Astrocyte (in vitro differentiated cells and primary cell): ENCODE measurements at regions not wholly inside any gene's neighbourhood (a gene's known extent, or its start where the extent isn't known, plus 50 kb on each side); places are given as distances from the start of the nearest gene placed in this dataset.

ENCODE experiments used
- DNase-seq: peaks from one replicate; pipeline ENCODE4 v3.0.0-alpha.2; 2010; ENCODE audit warnings: low read depth
- FAIRE-seq: peaks from 2 replicates; lab custom pipeline; 2011; peaks lifted over from hg19 to GRCh38; lab: Jason Lieb, UNC
- H2AFZ ChIP-seq: 2 replicates; pipeline ENCODE4 v1.6.0; 2012; ENCODE audit warnings: low read depth, low read length, inconsistent platforms
- H3K27ac ChIP-seq: 2 replicates; pipeline ENCODE4 v1.5.1; 2011; ENCODE audit warnings: low read depth, low read length, inconsistent platforms
- H3K27me3 ChIP-seq: 2 replicates; pipeline ENCODE4 v1.6.0; 2011; ENCODE audit warnings: low read length, inconsistent platforms; ENCODE audit not compliant: insufficient read depth
- H3K36me3 ChIP-seq: 2 replicates; pipeline ENCODE4 v1.5.1; 2011; ENCODE audit warnings: low read length, inconsistent platforms; ENCODE audit not compliant: insufficient read depth
- H3K4me1 ChIP-seq: 2 replicates; pipeline ENCODE4 v1.5.1; 2011; ENCODE audit warnings: low read length, inconsistent platforms; ENCODE audit not compliant: insufficient read depth
- H3K4me2 ChIP-seq: 2 replicates; pipeline ENCODE4 v1.6.0; 2012; ENCODE audit warnings: low read length, inconsistent platforms
- H3K4me3 ChIP-seq: 2 replicates; pipeline ENCODE4 v1.5.1; 2011; ENCODE audit warnings: low read depth, mild to moderate bottlenecking, low read length, inconsistent platforms; ENCODE audit not compliant: insufficient read depth
- H3K79me2 ChIP-seq: 2 replicates; pipeline ENCODE4 v1.6.0; 2012; ENCODE audit warnings: mild to moderate bottlenecking, low read length, inconsistent platforms; ENCODE audit not compliant: insufficient read depth
- H3K9ac ChIP-seq: 2 replicates; pipeline ENCODE4 v1.6.0; 2012; ENCODE audit warnings: mild to moderate bottlenecking, low read length, inconsistent platforms
- H3K9me3 ChIP-seq: 2 replicates; pipeline ENCODE4 v1.5.1; 2012; ENCODE audit warnings: low read depth, mild to moderate bottlenecking, low read length, inconsistent platforms; ENCODE audit not compliant: insufficient read depth
- H4K20me1 ChIP-seq: 2 replicates; pipeline ENCODE4 v1.6.0; 2012; ENCODE audit warnings: low read length, inconsistent platforms; ENCODE audit not compliant: insufficient read depth
- H3K27ac Mint-ChIP-seq: one replicate; pipeline ENCODE4 v1.8.0; 2021; ENCODE audit warnings: mild to moderate bottlenecking, mixed read lengths; ENCODE audit not compliant: unreplicated experiment
- H3K27me3 Mint-ChIP-seq: one replicate; pipeline ENCODE4 v1.8.0; 2021; ENCODE audit warnings: low read depth, mixed read lengths; ENCODE audit not compliant: unreplicated experiment
- H3K36me3 Mint-ChIP-seq: one replicate; pipeline ENCODE4 v1.8.0; 2021; ENCODE audit warnings: low read depth, mixed read lengths; ENCODE audit not compliant: unreplicated experiment
- H3K4me1 Mint-ChIP-seq: one replicate; pipeline ENCODE4 v1.8.0; 2021; ENCODE audit warnings: low read depth, mixed read lengths; ENCODE audit not compliant: unreplicated experiment
- H3K4me3 Mint-ChIP-seq: one replicate; pipeline ENCODE4 v1.8.0; 2021; ENCODE audit warnings: mild to moderate bottlenecking, moderate library complexity, mixed read lengths; ENCODE audit not compliant: unreplicated experiment
- H3K9me3 Mint-ChIP-seq: one replicate; pipeline ENCODE4 v1.8.0; 2021; ENCODE audit warnings: mild to moderate bottlenecking, mixed read lengths; ENCODE audit not compliant: unreplicated experiment
- CTCF ChIP-seq: IDR thresholded peaks from 2 replicates; pipeline ENCODE4 v1.5.1; 2011; ENCODE audit warnings: low read depth, mild to moderate bottlenecking, inconsistent platforms, low read length, moderate library complexity; ENCODE audit not compliant: insufficient read depth
- EZH2 ChIP-seq: IDR thresholded peaks from 2 replicates; pipeline ENCODE4 v1.6.1; 2012; ENCODE audit warnings: mild to moderate bottlenecking, low read length, inconsistent platforms; ENCODE audit not compliant: insufficient read depth

GRCh38 chr3:106691476-106691875 is 685.8 kb upstream of the CCDC54 start:
- Histone ChIP-seq H3K9me3 (no peaks in the 10 kb centered on the region), H3K4me1 (no peaks in the 10 kb centered on the region), H4K20me1 (no peaks in the 10 kb centered on the region), H3K4me3 (no peak overlapping the region), H2AFZ (no peak overlapping the region), H3K79me2 (no peaks in the 10 kb centered on the region), H3K9ac (no peak overlapping the region), H3K27me3 (no peaks in the 10 kb centered on the region), H3K27ac (no peak overlapping the region), H3K36me3 (no peaks in the 10 kb centered on the region), H3K4me2 (no peak overlapping the region)
- Mint-ChIP-seq H3K27me3 (no peaks in the 10 kb centered on the region), H3K4me1 (peaks cover 8% of the 10 kb centered on the region), H3K9me3 (no peaks in the 10 kb centered on the region), H3K27ac (no peak overlapping the region), H3K36me3 (no peaks in the 10 kb centered on the region), H3K4me3 (no peak overlapping the region)
- peak; percentile 10 for DNase-seq
- TF ChIP-seq CTCF: no peak
- no peak for TF ChIP-seq EZH2
- no peak for FAIRE-seq

GRCh38 chr3:106692624-106693023 is 684.6 kb upstream of the CCDC54 start:
- TF ChIP-seq EZH2 (no peak), CTCF (no peak)
- no peaks in the 10 kb centered on the region for H4K20me1 ChIP-seq
- DNase-seq (no peak), FAIRE-seq (no peak)
- H3K27ac ChIP-seq: no peak overlapping the region
- no peak overlapping the region for H3K4me3 Mint-ChIP-seq
- H3K36me3 Mint-ChIP-seq: no peaks in the 10 kb centered on the region
- no peaks in the 10 kb centered on the region for H3K79me2 ChIP-seq
- H3K36me3 ChIP-seq: no peaks in the 10 kb centered on the region
- no peak overlapping the region for H3K27ac Mint-ChIP-seq
- no peaks in the 10 kb centered on the region for H3K27me3 Mint-ChIP-seq
- no peaks in the 10 kb centered on the region for H3K27me3 ChIP-seq
- no peak overlapping the region for H2AFZ ChIP-seq
- H3K9ac ChIP-seq: no peak overlapping the region
- H3K4me1 Mint-ChIP-seq: peaks cover 8% of the 10 kb centered on the region
- no peaks in the 10 kb centered on the region for H3K4me1 ChIP-seq
- H3K4me2 ChIP-seq: no peak overlapping the region
- no peak overlapping the region for H3K4me3 ChIP-seq
- H3K9me3 ChIP-seq: no peaks in the 10 kb centered on the region
- H3K9me3 Mint-ChIP-seq: no peaks in the 10 kb centered on the region

GRCh38 chr3:106699122-106699521 is 678.1 kb upstream of the CCDC54 start:
- Mint-ChIP-seq H3K9me3 (no peaks in the 10 kb centered on the region), H3K27me3 (peaks cover 2% of the 10 kb centered on the region), H3K27ac (no peak overlapping the region), H3K4me1 (no peaks in the 10 kb centered on the region), H3K4me3 (no peak overlapping the region), H3K36me3 (no peaks in the 10 kb centered on the region)
- FAIRE-seq: no peak
- TF ChIP-seq EZH2 (no peak), CTCF (no peak)
- Histone ChIP-seq H3K4me2 (no peak overlapping the region), H3K4me3 (no peak overlapping the region), H3K36me3 (no peaks in the 10 kb centered on the region), H3K4me1 (no peaks in the 10 kb centered on the region), H3K27me3 (no peaks in the 10 kb centered on the region), H3K9ac (no peak overlapping the region), H3K27ac (no peak overlapping the region), H2AFZ (peak overlapping the region; percentile 11), H3K9me3 (no peaks in the 10 kb centered on the region), H4K20me1 (no peaks in the 10 kb centered on the region), H3K79me2 (no peaks in the 10 kb centered on the region)
- no peak for DNase-seq
